Activated T-cell treated with anti-CD3 and anti-CD28 coated beads for 48 hours (primary cell): ENCODE measurements at regions not wholly inside any gene's neighbourhood (a gene's known extent, or its start where the extent isn't known, plus 50 kb on each side); places are given as distances from the start of the nearest gene placed in this dataset.
"Not testable (repeated sequence)": the region's sequence is repeated elsewhere in the genome, so short reads cannot be mapped to it uniquely, and the experiment has no call there.

Source experiments
- DNase-seq: peaks from one replicate; pipeline ENCODE4 v3.0.0-alpha.2; 2020; ENCODE audit warnings: low read depth

DNA sequence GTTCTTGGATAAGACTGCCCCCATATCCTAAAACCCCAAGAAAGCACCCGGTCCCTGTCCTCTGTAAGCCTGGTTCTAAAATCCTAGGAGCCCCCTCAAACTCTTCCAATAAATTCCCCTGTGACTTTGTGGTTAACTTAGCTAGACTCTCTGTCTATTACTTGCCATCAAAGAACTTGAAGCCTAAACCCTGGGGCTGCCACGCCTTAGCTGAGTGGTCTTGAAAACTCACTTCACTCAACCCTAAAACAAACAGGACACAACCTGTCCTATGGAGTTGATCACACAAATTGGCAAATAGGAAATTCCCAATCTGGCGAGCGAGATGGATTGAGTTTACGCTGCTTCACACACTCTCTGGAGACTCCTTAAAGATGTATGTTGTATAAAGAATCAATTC lies 191.4 kb upstream of the SVIL start:
- DNase-seq: no peak

DNA sequence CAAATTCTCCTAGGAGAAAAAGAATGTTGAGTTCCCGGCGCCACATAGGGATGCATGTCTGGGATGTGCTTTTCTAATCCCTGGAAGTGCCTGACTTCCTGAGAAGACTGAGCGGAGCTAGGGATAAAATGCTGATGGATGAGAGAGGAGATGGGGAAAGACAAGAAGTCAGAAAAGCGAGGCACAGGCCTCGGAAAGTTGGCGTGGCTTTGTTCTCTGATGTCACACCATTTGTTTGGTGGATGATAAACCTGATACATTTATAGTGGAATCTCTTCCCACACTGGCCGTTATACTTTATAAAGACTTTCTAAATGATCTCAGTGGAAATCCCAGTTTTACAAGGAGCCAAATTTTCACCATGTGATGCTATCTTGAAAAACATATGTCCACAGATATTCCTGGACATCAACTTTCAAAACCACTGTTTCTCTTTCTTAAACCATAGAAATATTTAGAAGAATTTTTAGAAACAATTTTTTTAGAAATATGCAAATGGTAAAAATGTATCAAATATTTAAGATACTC lies 188.8 kb upstream of the SVIL start:
- no peak for DNase-seq

DNA sequence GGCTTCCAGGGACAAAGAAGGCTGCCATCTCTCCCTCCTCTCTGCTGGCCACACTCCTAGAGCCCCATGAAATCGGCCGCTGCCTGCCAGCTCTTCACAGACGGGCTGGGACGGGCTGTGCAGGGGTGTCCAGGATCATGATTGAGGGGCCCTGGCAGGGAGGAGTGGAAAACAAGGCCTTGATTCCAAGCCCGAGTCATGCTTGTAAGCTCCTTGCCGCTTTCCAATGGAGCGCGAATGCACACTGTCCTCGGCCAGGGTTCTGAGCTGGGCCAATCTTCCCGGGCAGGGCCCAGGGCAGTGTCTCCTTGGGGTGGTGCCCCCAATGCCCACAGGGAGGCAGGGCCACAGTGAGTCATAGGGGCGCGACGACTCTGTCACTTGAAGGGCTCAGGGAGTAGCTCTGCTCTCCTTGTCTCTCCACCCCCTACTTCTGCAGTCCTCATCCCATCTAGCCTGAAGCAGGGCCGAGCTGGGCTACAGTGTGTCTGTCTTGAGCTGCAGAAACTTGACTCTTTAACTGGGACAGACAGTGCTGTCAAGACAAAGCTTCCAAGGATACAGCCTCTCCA lies 186.2 kb upstream of the SVIL start:
- DNase-seq: no peak

DNA sequence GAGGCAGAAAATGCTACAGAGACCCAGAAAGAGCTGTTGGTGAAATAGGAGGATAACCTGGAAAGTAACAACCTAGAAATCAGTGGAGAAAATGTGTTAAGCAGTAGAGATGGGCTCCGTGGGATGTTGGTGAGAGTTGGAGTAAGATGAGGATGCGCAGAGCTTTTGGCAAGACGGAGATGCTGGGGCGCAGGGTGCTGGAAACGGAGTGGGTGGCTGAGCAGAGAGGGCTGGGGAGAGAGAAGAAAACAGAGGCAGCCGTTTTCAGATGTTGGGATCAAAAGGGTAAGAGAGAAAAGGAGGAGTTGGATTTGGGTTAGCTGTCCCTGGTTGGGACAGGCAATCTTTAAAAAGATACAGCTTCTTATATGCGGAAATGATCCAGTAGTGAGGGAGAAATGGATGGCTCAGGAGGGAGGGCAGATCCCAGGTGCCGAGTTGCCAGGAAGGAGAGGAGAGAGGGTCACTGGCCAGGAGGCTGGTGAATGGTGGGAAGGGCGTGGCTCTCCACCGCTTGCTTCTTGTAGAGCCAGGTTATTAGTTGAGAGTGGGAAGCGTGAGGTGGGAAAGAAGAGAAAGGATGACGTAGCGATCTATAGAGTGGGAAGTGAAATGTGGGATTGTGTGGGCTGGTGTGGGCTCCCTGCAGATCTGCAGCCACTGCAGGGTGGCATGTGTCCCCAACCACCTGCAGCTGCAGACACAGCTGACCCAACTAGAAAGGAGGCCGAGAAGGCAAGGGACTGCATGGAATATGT lies 182.2 kb upstream of the SVIL start:
- DNase-seq: no peak

DNA sequence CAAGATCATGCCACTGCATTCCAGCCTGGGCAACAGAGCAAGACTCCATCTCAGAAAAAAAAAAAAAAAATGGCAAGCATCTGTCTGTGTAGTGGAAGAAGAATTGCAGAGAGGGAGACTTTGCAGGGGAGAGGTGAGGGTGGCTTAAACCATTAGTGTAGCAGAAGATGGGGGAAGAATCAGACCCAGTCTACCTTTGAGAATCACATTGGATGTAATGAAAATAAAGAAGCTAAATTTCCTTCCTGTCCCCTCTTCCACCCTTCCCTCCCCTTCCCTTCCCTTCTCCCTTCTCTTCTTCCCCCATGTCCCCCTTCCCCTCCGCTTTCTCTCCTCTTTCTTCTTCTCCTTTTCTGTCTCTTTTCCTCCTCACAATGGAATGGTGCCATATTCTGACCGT lies 180.8 kb upstream of the SVIL start:
- no peak for DNase-seq

DNA sequence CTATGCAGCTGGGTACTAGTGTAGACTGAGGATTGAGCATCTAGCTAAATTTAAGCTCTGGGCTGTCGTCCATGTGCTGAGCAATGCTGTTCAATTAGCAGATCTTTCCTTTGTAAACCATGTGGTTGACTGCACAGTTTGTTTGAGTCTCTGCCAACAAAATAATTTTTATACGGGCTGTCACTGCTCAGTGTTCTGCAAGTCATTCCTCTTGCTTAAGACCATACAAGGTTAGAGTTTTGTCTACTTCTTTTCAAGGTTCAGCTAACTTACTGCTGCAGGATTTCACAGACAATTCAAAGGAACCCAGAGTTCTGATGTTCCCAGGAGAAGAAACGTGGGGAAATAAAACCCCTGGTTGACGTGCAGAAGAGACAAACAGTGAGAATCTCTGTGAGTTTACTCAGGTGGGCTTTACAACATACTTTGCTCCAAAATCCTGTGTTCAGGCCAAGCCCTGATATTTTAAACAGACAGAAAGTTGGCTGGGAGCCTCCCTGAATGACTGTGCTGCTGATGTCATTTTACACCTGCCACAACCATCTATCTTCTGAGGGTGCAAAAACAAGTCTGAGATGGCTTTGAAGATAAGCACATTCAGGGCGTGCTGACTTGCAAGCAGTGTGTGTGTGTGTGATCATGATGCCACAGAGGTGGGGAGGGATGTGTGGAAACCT lies 177.1 kb upstream of the SVIL start:
- DNase-seq: peak; percentile 3

DNA sequence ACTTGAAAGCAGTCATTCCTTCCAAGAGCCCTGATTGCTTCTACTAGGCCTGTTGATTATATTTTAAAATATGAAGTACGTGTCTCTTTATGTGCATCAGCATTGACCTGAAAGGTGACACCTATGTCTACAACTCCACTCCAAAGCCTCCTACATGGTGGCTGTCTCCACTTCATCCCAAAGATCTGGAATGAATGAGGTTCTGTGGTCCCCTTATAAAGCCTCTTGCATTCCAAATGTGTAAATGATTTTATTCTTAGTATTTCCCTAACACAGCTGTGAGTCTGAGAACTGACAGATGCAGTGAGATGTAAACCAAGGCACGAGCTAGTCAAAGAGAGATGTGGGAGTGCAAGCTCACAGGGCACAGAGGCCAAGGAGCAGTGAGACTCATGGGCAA lies 176.0 kb upstream of the SVIL start:
- DNase-seq: no peak

DNA sequence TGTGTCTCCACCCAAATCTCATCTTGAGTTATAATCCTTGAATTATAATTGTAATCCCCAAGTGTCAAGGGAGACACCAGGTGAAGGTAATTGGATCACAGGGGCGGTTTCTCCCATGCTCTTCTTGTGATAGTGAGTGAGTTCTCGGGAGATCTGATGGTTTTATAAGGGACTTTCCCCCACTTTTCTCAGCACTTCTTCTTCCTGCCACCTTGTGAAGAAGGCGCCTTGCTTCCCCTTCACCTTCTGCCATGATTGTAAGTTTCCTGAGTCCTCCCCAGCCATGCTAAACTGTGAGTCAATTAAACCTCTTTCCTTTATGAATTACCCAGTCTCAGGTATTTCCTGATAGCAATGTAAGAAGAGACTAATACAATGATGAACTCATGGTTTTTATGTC lies 175.5 kb upstream of the SVIL start:
- DNase-seq: not testable (repeated sequence)

DNA sequence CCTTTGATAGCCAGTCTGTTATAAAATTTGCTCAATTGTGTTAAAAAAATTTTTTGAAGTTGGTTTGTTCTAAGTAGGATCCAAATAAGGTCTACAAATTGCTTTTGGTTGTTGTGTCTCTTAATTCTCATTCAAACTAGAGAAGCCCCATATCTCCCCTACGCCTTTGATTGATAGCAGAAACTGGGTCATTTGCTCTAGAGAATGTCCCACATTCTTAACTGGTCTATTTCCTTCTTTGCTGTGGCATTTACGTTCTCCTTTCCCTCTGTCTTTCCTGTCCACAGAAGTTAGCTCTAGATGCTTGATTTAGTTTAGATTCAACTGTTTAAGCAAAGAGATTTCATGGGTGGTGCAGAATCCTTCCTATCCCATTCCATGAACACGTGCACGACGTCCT lies 174.6 kb upstream of the SVIL start:
- DNase-seq: no peak

DNA sequence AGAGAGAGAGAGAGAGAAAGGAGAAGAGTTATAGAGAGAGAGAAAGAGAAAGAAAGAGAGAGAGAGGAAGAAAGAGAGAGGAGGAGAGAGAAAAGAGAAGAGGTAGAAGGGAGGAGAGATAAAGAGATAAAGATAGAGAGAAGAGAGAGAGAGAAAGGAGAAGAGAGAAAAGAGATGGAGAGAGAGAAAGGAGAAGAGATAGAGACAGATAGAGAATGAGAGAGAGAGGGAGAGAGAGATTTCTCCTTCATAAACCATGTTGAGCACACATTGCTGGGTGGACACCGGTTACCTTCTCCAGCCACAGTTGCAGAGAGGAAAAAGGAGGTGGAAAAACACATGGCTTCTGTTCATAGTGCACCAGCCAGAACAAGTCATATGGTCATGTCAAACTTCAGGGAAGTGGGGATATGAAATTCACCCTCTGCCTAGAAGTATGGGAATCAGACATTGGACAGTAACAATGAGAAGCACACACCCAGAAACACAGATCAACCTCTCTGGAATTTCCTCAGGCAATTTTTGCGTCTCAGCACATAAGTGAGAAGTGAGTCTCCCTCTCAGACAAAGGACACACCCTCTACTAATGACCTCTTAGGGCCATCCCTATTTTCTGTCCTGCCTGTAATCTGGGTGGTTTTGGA lies 172.5 kb upstream of the SVIL start:
- no peak for DNase-seq

DNA sequence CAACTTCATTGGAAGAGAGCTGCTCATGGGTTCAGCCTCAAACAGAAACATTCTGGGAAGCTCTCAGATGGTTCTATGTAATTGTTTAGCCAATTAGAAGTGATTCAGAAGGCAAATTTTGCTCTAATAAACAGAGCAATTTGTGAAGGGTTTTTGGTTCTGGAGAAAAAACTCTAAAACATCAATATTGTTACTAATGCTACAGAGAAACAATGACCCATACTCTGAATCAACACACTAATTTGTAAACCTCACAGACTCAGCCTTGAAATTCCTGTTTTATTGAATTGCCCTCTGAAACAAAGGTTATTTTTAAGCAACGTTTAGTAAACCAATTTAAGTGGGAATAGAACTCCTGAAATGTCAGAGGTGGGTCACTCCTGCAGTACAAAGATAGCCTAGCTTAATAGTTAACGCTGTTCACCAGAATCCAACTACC lies 171.6 kb upstream of the SVIL start:
- no peak for DNase-seq

DNA sequence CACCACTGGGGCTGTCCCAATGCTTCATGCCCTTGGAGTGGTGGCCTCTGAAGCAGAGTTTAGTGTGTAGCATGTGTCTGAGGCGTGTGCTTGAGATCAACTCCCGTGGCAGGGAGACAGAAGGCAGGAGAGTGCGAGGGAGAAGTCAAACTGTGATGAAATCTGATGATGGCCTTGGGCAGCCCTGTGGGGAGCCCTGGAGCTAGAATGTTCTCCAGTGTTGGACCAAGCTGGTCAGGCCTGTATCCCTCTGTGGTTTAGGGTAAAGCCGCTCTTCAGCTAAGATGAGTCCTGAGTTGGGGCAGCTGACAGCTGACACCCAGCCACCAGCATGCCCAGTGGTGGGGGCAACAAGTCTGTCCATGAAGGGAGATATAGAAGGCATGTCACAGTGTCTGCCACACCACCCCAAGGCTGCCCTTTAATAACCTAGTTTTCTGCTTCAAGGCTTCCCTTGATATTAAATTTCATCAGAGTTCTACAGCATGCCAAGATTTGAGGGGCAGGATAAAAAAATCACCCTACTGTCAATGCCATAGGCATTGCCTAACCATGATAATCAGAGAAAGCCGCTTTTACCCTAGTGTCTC lies 170.5 kb upstream of the SVIL start:
- no peak for DNase-seq

DNA sequence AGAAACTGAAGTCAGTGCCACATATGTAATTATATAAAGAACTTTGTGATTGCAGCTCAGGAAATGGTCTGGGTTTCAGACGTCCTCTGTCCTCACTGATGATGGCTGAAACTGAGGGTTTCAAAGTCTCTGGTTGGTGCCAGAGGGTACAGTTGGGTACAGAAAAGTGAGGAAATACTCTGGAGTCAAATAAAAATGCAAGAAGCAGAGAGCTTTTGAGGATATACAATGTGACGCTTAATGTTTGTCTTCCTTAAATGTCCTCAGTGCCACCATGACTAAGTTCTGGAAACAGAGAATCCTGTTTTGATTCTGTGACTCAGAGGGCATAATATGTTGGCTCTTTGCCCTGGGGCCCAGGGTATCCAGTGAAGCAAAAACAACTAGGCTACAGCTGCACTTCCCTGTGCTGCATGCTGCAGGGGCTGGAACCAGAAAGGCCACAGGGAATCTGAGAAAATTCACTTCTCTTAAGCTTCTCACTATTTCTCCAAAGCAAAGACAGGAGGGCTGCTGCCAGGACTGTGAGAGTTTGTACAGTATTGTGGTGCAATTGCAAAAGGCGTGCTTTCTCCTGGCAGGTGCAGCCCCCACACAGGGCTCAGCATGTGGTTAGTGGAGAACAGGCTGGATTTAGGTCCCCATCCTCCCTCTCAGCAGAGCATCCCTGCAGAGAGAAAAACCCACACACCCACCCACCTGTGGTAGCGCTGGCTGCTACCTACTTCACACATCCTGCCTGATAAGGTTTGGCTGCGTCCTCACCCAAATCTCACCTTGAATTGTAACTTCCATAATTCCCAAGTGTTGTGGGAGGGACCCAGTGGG lies 169.5 kb upstream of the SVIL start:
- peak; percentile 6 for DNase-seq

DNA sequence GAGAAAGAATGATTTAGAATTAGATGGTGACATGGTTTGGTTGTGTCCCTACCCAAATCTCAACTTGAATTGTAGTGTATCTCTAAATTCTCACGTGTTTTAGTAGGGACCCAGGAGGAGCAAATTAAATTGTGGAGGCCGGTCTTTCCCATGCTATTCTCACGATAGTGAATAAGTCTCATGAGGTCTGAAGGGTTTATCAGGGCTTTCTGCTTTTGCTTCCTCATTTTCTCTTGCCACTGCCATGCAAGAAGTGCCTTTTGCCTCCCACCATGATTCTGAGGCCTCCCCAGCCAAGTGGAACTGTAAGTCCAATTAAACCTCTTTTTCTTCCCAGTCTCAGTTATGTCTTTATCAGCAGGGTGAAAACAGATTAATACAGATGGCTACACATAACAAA lies 167.4 kb upstream of the SVIL start:
- no peak for DNase-seq

DNA sequence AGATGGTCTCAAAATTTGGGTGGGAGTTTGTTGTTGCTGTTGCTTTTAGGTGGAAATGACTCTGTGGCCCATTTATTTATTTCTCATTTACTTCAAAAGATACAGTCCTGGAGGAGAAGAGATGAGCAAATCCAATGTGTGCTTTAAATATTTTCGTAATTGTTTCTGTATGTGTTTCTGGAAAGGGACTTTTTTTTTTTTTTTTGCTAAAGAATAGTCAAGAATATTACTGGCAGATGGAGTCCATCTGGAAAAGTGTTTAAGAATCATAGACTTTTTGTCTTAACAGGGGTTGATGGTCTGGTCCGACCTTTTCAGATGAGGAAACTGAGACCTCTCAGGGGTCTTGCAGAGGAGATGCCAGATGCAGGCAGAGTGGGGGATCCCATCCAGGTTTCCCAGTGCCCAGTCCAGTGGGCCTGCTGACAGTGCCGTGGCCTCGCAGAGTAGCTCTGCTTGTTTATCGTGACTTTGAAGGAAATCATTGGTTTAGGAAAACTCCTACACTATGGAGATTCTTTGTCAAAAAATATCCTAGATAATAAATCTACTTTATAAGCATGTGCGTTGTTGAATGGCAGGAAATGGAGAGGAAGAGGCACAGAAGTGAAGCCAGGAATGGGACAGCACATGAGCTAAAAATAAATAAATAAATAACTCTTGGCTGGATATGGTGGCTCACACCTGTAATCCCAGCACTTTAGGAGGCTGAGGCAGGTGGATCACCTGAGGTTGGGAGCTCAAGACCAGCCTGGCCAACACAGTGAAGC lies 164.3 kb upstream of the SVIL start:
- DNase-seq: no peak

DNA sequence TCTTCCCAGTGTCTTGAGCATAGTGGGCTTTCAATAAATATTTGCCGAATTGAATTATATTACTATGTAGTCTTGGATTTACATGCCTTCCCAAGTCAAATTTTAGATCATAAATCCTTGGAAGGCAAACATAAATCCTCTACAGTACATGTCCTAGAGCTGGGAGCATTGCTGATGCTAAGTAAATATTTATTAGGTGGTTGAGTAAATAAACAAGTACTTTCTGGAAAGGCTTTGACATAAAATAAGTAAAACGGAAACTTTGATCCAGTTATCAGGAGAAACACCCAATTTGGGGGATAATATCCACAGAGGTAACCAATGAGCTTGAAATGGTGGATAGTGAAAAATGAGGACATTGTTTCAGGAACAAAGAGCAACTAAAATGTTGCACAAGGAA lies 162.8 kb upstream of the SVIL start:
- DNase-seq: no peak

DNA sequence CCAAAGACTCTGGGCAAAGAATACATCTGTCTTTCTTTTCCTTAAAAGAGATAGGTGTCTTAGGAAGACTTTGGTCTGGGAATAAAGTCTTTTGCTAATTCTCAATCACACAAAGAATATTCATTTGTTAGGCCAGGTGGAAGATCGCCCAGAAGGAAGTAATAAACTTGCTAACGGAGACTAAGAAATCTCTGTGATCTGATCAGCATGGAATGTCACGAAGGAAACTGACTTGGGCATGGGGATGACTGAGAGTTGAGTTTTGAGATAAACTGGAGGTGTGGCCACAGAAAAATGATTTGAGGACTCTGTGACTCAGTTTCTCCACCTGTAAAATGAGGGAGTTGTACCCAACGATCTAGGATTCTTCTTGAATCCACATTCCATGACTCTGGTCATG lies 161.1 kb upstream of the SVIL start:
- DNase-seq: no peak

DNA sequence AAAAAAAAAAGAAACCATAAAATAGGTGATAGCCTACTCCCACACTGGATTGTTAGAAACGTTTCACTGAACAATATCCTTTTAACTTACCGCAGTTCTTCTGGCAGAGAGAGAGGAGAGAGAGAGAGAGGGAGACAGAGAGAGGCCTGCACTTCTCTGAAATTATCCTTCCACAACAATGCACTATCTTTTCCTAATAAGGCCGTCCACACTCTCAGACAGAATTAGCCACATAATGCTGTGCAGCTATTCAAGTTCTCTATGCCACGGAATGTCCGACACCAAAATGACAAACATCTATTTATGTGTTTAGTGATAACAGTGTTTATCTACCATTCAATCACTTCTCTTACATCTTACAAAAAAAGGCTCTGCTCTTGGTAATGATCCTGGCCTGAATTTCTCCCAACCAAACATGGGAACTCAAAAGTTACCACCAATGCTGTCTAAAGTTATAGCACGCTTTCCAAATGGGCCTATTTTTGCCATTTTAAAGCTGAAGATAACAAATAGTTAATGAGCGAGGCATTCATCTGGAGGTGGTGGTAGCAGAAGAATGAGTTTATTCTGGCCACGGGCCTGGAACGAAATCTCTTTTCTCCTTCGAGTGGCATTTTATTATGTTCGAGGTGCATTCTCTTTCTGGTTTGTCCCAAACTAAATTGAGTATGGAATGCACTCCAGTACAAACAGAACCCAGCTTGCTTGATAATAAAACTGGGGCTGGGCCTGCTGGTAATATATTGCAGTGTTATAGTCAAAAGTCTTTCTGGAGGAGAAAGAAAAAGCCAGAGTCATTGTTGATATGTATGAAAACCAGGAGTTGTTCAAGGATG lies 160.2 kb upstream of the SVIL start:
- no peak for DNase-seq

DNA sequence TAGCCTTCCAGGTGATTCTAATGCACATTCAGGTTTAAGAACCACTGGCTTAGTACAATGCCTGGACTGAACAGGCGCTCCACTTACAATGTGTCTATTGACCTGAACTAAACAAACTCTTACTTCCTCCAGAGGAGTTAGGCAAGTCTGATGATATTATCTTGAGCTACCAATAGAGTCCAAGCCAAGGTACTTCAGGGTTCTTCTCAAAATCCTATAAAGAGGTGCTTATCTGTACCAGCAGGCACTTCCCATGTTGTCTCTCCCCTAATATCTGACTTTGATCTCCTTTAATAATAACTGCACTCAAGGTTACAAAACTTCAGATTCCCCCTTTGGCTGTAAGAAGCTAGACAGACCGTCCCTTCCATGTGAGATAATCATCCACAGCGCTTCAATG lies 157.0 kb upstream of the SVIL start:
- no peak for DNase-seq

DNA sequence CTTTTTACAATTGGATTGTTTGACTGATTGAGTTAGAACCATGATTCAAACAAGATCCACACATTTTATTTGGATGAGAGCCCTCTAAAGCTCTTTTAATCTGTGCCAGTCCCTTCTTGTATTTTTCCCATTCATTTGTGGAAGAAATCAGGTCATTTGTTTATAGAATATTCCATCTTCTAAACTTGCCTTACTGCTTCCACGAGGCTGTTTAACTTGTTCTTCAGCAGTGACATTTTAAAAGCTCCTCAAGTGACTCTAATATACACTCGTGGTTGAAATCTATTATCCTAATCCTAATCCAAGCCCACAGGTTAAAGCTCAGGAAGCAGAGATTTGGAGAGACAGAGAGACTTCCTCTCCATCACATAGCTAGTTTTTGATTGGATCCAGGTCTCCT lies 155.4 kb upstream of the SVIL start:
- no peak for DNase-seq
